Activated CD4-positive, alpha-beta T cell treated with anti-CD3 and anti-CD28 coated beads for 36 hours (primary cell): ENCODE measurements at regions not wholly inside any gene's neighbourhood (a gene's known extent, or its start where the extent isn't known, plus 50 kb on each side); places are given as distances from the start of the nearest gene placed in this dataset.
"Not testable (repeated sequence)": the region's sequence is repeated elsewhere in the genome, so short reads cannot be mapped to it uniquely, and the experiment has no call there.

Source experiments
- ATAC-seq: fragments of 200-7000 bp; cut with Tn5 transposase; one replicate; pipeline ENCODE4 v1.10.0; 2021; ENCODE audit warnings: mild to moderate bottlenecking, moderate library complexity
- CTCF ChIA-PET: fragments of 350-600 bp; sonication (Branson Sonifier 250); formaldehyde crosslinking; loops from one replicate; lab custom pipeline; 2021; ENCODE audit warnings: antibody characterized with exemption; lab: Charles Lee
- POLR2A ChIA-PET: fragments of 350-600 bp; sonication (Branson Sonifier 250); formaldehyde crosslinking; loops from one replicate; lab custom pipeline; 2021; ENCODE audit warnings: antibody characterized with exemption, inconsistent platforms; lab: Charles Lee
- DNase-seq: peaks from one replicate; pipeline ENCODE4 v3.0.0-alpha.2; 2020
- H3K27ac Mint-ChIP-seq: one replicate; pipeline ENCODE4 v1.8.0; 2021; ENCODE audit warnings: mixed read lengths
- H3K27me3 Mint-ChIP-seq: one replicate; pipeline ENCODE4 v1.8.0; 2021; ENCODE audit warnings: mixed read lengths
- H3K36me3 Mint-ChIP-seq: one replicate; pipeline ENCODE4 v1.8.0; 2021; ENCODE audit warnings: low read depth, mixed read lengths
- H3K4me1 Mint-ChIP-seq: one replicate; pipeline ENCODE4 v1.8.0; 2021; ENCODE audit warnings: mixed read lengths
- H3K4me3 Mint-ChIP-seq: one replicate; pipeline ENCODE4 v1.8.0; 2021; ENCODE audit warnings: mild to moderate bottlenecking, moderate library complexity, mixed read lengths
- H3K9me3 Mint-ChIP-seq: one replicate; pipeline ENCODE4 v1.8.0; 2021; ENCODE audit warnings: low read depth, mixed read lengths
- intact Hi-C, 2 experiments: fragments of 100-400 bp; cut with DNase I in 1 of 2; cut with micrococcal nuclease in 1 of 2; formaldehyde crosslinking; loops; one replicate each; pipeline versions ENCODE4 v1.14.2 to v1.15.1; 2022 to 2024; cut with DNase I, micrococcal nuclease

GRCh38 chr13:62799931-62800436 is 1384.3 kb upstream of the PCDH20 start:
- ATAC-seq (no peak), DNase-seq (no peak)
- Mint-ChIP-seq H3K4me1 (no peaks in the 10 kb centered on the region), H3K4me3 (no peak overlapping the region), H3K9me3 (peaks cover 5% of the 10 kb centered on the region), H3K36me3 (no peaks in the 10 kb centered on the region), H3K27ac (no peak overlapping the region), H3K27me3 (no peaks in the 10 kb centered on the region)
- intact Hi-C loops = no loop called here
- POLR2A ChIA-PET = no interaction called here
- CTCF ChIA-PET = interaction anchor here (0.9 kb wide), 1 partner anchor 13 kb away, joined by 4 read pairs; no protein-coding TSS in a partner anchor

GRCh38 chr13:62799038-62799535 is 1383.4 kb upstream of the PCDH20 start:
- DNase-seq = no peak
- H3K9me3 Mint-ChIP-seq = peaks cover 5% of the 10 kb centered on the region

GRCh38 chr13:62793850-62794249 is 1378.2 kb upstream of the PCDH20 start:
- ChIA-PET POLR2A (no interaction called here), CTCF (interaction anchor here (1.2 kb wide), 1 partner anchor 48 kb away, joined by 3 read pairs; no protein-coding TSS in a partner anchor)
- peaks cover 2% of the 10 kb centered on the region for H3K9me3 Mint-ChIP-seq
- no peaks in the 10 kb centered on the region for H3K4me1 Mint-ChIP-seq
- ATAC-seq (no peak), DNase-seq (no peak)
- H3K36me3 Mint-ChIP-seq = no peaks in the 10 kb centered on the region
- intact Hi-C loops = no loop called here
- H3K27ac Mint-ChIP-seq = no peak overlapping the region
- no peaks in the 10 kb centered on the region for H3K27me3 Mint-ChIP-seq
- no peak overlapping the region for H3K4me3 Mint-ChIP-seq

More at GRCh38 chr13:62799038-62799535, 1383.4 kb upstream of the PCDH20 start:
- no peak for ATAC-seq
- H3K27ac Mint-ChIP-seq = no peak overlapping the region
- intact Hi-C loops = no loop called here
- ChIA-PET POLR2A (no interaction called here), CTCF (no interaction called here)
- H3K4me1 Mint-ChIP-seq = no peaks in the 10 kb centered on the region
- no peaks in the 10 kb centered on the region for H3K27me3 Mint-ChIP-seq
- H3K4me3 Mint-ChIP-seq = no peak overlapping the region
- no peaks in the 10 kb centered on the region for H3K36me3 Mint-ChIP-seq

- ATAC-seq (no peak), DNase-seq (no peak)
- CTCF ChIA-PET = no interaction called here
- Mint-ChIP-seq H3K27ac (no peak overlapping the region), H3K4me3 (no peak overlapping the region), H3K4me1 (no peaks in the 10 kb centered on the region), H3K27me3 (no peaks in the 10 kb centered on the region), H3K9me3 (peaks cover 9% of the 10 kb centered on the region), H3K36me3 (no peaks in the 10 kb centered on the region)
- intact Hi-C loops = no loop called here
- POLR2A ChIA-PET = no interaction called here
These were observed 1366.2 kb upstream of the PCDH20 start for GRCh38 chr13:62781866-62782265.

GRCh38 chr13:62779161-62779560 is 1363.5 kb upstream of the PCDH20 start:
- no peak overlapping the region for H3K4me3 Mint-ChIP-seq

GRCh38 chr13:62767473-62767872 is 1351.8 kb upstream of the PCDH20 start:
- POLR2A ChIA-PET = no interaction called here
- CTCF ChIA-PET = no interaction called here
- Mint-ChIP-seq H3K27ac (no peak overlapping the region), H3K9me3 (peaks cover 11% of the 10 kb centered on the region), H3K4me1 (no peaks in the 10 kb centered on the region), H3K4me3 (no peak overlapping the region), H3K27me3 (no peaks in the 10 kb centered on the region), H3K36me3 (no peaks in the 10 kb centered on the region)
- no peak for ATAC-seq
- no peak for DNase-seq
- intact Hi-C loops = no loop called here

More at GRCh38 chr13:62779161-62779560, 1363.5 kb upstream of the PCDH20 start:
- H3K36me3 Mint-ChIP-seq = no peaks in the 10 kb centered on the region
- ChIA-PET POLR2A (no interaction called here), CTCF (interaction anchor here (0.6 kb wide), 2 partner anchors 15 to 1215 kb away, joined by 3 to 4 read pairs; no protein-coding TSS in a partner anchor)
- no peaks in the 10 kb centered on the region for H3K4me1 Mint-ChIP-seq
- no peak overlapping the region for H3K27ac Mint-ChIP-seq
- H3K27me3 Mint-ChIP-seq = no peaks in the 10 kb centered on the region
- peaks cover 7% of the 10 kb centered on the region for H3K9me3 Mint-ChIP-seq
- DNase-seq = no peak
- ATAC-seq = no peak
- intact Hi-C loops = no loop called here

- DNase-seq = no peak
- CTCF ChIA-PET = no interaction called here
- POLR2A ChIA-PET = no interaction called here
These were observed 1345.1 kb upstream of the PCDH20 start for GRCh38 chr13:62760724-62761123.

GRCh38 chr13:62747629-62748028 is 1332.0 kb upstream of the PCDH20 start:
- intact Hi-C loops = no loop called here
- no peaks in the 10 kb centered on the region for H3K27me3 Mint-ChIP-seq
- H3K27ac Mint-ChIP-seq = no peak overlapping the region
- CTCF ChIA-PET = no interaction called here
- ATAC-seq (no peak), DNase-seq (no peak)
- no peaks in the 10 kb centered on the region for H3K4me1 Mint-ChIP-seq
- H3K36me3 Mint-ChIP-seq = no peaks in the 10 kb centered on the region
- POLR2A ChIA-PET = no interaction called here
- H3K4me3 Mint-ChIP-seq = no peak overlapping the region
- peaks cover 4% of the 10 kb centered on the region for H3K9me3 Mint-ChIP-seq

More at GRCh38 chr13:62760724-62761123, 1345.1 kb upstream of the PCDH20 start:
- no peak overlapping the region for H3K4me3 Mint-ChIP-seq
- no peak for ATAC-seq
- no peak overlapping the region for H3K27ac Mint-ChIP-seq
- no peaks in the 10 kb centered on the region for H3K27me3 Mint-ChIP-seq
- H3K36me3 Mint-ChIP-seq = no peaks in the 10 kb centered on the region
- intact Hi-C loops = no loop called here
- no peaks in the 10 kb centered on the region for H3K4me1 Mint-ChIP-seq
- H3K9me3 Mint-ChIP-seq = peaks cover 11% of the 10 kb centered on the region

GRCh38 chr13:62747152-62747551 is 1331.5 kb upstream of the PCDH20 start:
- CTCF ChIA-PET = no interaction called here
- no peaks in the 10 kb centered on the region for H3K4me1 Mint-ChIP-seq

GRCh38 chr13:62729746-62730145 is 1314.1 kb upstream of the PCDH20 start:
- H3K36me3 Mint-ChIP-seq, H3K27ac Mint-ChIP-seq, H3K4me3 Mint-ChIP-seq, CTCF ChIA-PET, H3K4me1 Mint-ChIP-seq, H3K27me3 Mint-ChIP-seq, ATAC-seq, POLR2A ChIA-PET, intact Hi-C loops, DNase-seq, H3K9me3 Mint-ChIP-seq: not testable (repeated sequence)

More at GRCh38 chr13:62747152-62747551, 1331.5 kb upstream of the PCDH20 start:
- H3K9me3 Mint-ChIP-seq = peaks cover 4% of the 10 kb centered on the region
- no peak for ATAC-seq
- no peaks in the 10 kb centered on the region for H3K27me3 Mint-ChIP-seq
- POLR2A ChIA-PET = no interaction called here
- no peak for DNase-seq
- intact Hi-C loops = no loop called here
- no peak overlapping the region for H3K27ac Mint-ChIP-seq
- H3K4me3 Mint-ChIP-seq = no peak overlapping the region
- H3K36me3 Mint-ChIP-seq = no peaks in the 10 kb centered on the region

- Mint-ChIP-seq H3K27ac (no peak overlapping the region), H3K4me3 (no peak overlapping the region), H3K36me3 (no peaks in the 10 kb centered on the region), H3K4me1 (no peaks in the 10 kb centered on the region), H3K9me3 (peaks cover 8% of the 10 kb centered on the region), H3K27me3 (no peaks in the 10 kb centered on the region)
- CTCF ChIA-PET = no interaction called here
- DNase-seq (no peak), ATAC-seq (no peak)
- intact Hi-C loops = no loop called here
- POLR2A ChIA-PET = no interaction called here
These were observed 1306.2 kb upstream of the PCDH20 start for GRCh38 chr13:62721893-62722292.

GRCh38 chr13:62711948-62712347 is 1296.3 kb upstream of the PCDH20 start:
- DNase-seq, H3K27me3 Mint-ChIP-seq, H3K4me3 Mint-ChIP-seq, CTCF ChIA-PET, H3K27ac Mint-ChIP-seq, H3K4me1 Mint-ChIP-seq, H3K9me3 Mint-ChIP-seq, intact Hi-C loops, POLR2A ChIA-PET, H3K36me3 Mint-ChIP-seq, ATAC-seq: not testable (repeated sequence)
